ENCODE measurements at regions not wholly inside any gene's neighbourhood (a gene's known extent, or its start where the extent isn't known, plus 50 kb on each side); places are given as distances from the start of the nearest gene placed in this dataset.

DNA sequence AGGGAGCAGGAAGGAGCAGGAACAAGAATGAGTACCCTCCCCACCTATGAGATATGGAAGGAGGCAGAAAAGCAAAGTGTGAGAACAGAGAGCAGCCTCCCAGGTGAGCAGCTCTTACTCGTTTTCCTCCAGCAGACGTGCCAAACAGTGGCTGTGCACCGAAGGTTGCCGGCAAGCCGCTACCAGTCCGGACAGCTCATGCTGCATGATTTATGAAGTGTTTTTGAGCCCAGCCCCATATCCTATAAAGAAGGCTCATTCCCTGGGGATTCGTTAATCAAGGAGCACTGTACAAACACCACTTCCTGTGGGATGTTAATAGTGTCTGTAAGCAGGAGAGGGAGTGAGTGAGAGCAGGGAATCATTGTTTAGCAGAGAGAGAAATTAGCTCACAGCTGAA lies 118.3 kb upstream of the FOXB1 start:
- DNase-seq = no peak
- CTCF ChIA-PET = interaction anchor here (0.8 to 1.9 kb wide), 3 partner anchors 32 to 166 kb away, joined by 3 to 4 read pairs (median 4); no protein-coding TSS in a partner anchor
- Mint-ChIP-seq H3K4me3 (no peak overlapping the region), H3K4me1 (no peaks in the 10 kb centered on the region), H3K9me3 (ENCODE audit: low read depth) (peaks cover 4% of the 10 kb centered on the region), H3K36me3 (no peaks in the 10 kb centered on the region), H3K27me3 (peaks cover 22% of the 10 kb centered on the region), H3K27ac (no peak overlapping the region)
- ATAC-seq = no peak

DNA sequence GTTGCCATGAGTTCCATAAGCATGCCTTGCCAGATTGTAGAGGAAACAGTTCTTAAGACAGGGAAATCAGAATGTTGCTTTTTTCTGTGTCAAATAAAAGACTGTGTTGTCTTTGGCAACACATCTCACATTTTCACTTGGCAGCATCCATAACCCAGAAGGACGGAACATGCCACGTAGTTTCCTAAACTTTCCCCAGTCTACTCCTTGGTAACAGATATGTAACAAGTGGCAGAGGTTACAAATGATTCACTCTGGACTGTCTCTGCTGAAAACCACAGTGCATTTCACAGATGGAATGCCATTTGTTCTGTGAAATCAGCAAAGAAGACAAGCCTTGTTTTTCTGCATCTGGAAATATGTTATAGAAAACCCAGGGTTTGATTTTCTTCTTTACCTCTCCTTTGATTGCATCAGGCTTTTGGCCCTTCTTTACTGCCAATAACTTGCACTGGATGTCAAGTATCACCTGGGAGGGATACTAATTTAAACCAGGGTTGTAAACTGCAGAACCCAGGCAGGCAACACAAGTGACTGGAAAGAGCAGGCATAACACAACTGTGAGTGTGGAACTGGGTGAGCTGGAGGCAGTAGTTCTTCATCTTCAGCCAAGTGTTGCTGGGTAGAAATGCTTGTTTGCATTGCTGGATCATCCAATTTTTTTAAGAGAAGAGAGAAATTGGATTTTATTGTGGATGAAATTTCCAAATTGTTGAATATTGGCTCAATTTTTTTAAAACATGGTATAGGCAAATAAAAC lies 124.4 kb upstream of the FOXB1 start:
- Mint-ChIP-seq H3K27me3 (peaks cover 18% of the 10 kb centered on the region), H3K27ac (no peak overlapping the region)
- CTCF ChIA-PET = no interaction called here

DNA sequence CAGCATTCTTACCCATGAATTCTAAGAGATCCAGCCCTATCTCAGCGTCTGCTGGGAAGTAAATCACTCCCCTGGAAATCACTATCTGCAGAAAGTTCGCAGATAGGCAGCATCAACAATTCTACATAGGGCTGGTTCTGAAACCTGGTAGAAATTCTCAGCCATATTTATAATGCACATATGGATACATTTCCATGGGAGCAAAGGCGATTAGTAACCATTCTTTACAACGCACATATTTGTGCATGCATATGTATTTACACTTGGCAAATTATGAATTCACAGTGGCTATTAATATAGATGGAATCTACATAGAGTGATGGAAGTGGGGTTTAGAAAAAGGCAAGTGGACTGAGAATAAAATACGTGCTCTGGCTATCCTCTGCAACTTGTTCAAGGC lies 128.0 kb upstream of the FOXB1 start:
- Mint-ChIP-seq H3K36me3 (no peaks in the 10 kb centered on the region), H3K9me3 (ENCODE audit: low read depth) (no peaks in the 10 kb centered on the region), H3K27me3 (peaks cover 32% of the 10 kb centered on the region), H3K4me3 (no peak overlapping the region), H3K27ac (no peak overlapping the region), H3K4me1 (no peaks in the 10 kb centered on the region)
- DNase-seq = no peak
- no peak for ATAC-seq
- CTCF ChIA-PET = no interaction called here

More for the DNA sequence above, 124.4 kb upstream of the FOXB1 start:
- DNase-seq = no peak
- no peaks in the 10 kb centered on the region for H3K9me3 Mint-ChIP-seq (ENCODE audit: low read depth)
- no peaks in the 10 kb centered on the region for H3K4me1 Mint-ChIP-seq
- no peak overlapping the region for H3K4me3 Mint-ChIP-seq
- no peak for ATAC-seq
- H3K36me3 Mint-ChIP-seq = no peaks in the 10 kb centered on the region

DNA sequence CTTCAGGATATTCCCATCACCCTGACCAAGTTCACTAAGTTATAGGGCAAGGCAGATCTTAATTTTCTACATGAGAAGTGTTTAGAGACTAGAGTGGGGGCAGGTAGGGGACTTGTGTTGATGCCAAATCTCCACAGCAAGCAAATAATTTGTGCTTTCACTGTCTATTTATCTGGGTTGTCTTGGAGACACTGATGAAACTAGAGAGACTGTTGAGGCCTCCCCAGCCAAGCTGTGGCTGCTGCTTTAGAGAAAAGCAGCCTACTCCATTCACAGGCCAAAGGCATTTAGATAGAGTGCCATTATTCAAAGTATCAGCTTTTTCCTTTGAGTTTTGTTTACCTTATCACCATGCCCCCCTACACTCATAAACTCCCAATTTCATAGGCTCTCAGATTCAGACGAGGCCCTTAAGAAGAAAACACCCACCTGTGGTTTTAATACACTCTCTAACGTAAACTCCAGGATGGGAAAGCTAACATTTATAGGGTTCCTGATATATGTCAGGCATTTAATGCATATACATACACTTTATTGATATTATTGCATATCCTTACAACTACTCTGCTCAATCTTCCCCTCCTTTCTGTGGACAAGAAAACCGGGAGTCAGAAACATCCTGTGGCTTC lies 130.4 kb upstream of the FOXB1 start:
- CTCF ChIA-PET = no interaction called here
- DNase-seq = no peak
- Mint-ChIP-seq H3K36me3 (no peaks in the 10 kb centered on the region), H3K9me3 (ENCODE audit: low read depth) (no peaks in the 10 kb centered on the region), H3K27me3 (peaks cover 34% of the 10 kb centered on the region), H3K4me3 (no peak overlapping the region), H3K27ac (no peak overlapping the region), H3K4me1 (no peaks in the 10 kb centered on the region)
- ATAC-seq = no peak

DNA sequence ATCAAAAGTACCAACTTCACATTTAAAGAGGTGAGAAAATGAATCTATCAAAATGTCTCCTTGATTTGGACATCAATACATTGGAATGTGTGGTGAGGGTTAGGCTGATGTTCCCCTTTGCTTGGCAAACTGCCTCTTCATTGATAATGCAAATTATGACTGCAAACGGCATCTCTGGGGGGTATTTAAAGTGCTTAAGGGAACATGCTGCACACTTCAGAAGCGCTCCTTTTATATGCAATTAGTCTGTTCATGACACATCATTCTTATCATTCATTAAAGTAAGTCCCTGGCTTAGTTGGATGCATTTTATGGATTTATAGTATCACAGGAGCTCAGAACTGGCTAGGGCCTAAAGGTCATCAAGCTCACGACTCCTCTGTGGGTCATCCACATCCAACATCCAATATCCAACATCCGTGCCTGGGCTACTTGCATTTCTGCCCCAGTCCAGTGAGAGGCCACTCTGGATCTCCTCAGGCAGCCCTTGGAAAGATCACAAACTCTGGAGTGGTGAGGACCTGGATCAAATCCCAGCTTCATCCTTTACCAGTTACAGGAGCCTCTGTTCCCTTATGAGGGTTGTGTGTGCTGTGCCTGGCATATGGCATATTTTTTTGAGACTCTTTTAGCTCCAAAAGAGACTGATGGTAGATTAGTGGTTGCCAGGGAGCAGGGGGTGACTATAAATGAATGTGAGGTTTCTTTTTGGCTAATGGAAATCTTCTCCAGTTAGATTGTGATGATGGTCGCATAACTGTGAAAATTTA lies 136.8 kb upstream of the FOXB1 start:
- DNase-seq (no peak), ATAC-seq (no peak)
- Mint-ChIP-seq H3K4me3 (no peak overlapping the region), H3K9me3 (ENCODE audit: low read depth) (no peaks in the 10 kb centered on the region), H3K27ac (no peak overlapping the region), H3K27me3 (peaks cover 36% of the 10 kb centered on the region), H3K4me1 (no peaks in the 10 kb centered on the region), H3K36me3 (no peaks in the 10 kb centered on the region)
- CTCF ChIA-PET = interaction anchor here (1.5 kb wide), 1 partner anchor 143 kb away, joined by 4 read pairs; no protein-coding TSS in a partner anchor

DNA sequence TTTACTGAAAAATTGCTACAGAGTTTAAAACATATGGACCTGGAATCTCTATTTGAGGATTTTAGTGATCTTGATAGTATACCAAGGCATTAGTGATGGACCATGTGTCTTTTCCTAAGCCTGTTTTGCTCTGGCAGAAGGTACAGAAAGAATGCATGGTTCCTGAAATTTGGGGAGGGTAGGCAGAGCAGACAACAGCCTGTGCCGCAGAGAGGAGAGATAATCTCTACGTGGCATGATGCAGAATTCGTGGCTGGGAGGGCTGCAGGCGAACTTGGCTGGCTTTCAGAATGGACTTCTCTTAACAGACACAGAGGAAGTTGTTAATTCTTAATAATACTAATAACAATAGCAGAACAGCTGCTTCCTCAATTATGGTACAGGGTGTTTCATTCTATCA lies 137.5 kb upstream of the FOXB1 start:
- H3K9me3 Mint-ChIP-seq (ENCODE audit: low read depth) = no peaks in the 10 kb centered on the region
- DNase-seq (no peak), ATAC-seq (no peak)
- H3K27ac Mint-ChIP-seq = no peak overlapping the region
- H3K27me3 Mint-ChIP-seq = peaks cover 31% of the 10 kb centered on the region
- CTCF ChIA-PET = no interaction called here
- no peaks in the 10 kb centered on the region for H3K4me1 Mint-ChIP-seq
- H3K36me3 Mint-ChIP-seq = no peaks in the 10 kb centered on the region
- no peak overlapping the region for H3K4me3 Mint-ChIP-seq

DNA sequence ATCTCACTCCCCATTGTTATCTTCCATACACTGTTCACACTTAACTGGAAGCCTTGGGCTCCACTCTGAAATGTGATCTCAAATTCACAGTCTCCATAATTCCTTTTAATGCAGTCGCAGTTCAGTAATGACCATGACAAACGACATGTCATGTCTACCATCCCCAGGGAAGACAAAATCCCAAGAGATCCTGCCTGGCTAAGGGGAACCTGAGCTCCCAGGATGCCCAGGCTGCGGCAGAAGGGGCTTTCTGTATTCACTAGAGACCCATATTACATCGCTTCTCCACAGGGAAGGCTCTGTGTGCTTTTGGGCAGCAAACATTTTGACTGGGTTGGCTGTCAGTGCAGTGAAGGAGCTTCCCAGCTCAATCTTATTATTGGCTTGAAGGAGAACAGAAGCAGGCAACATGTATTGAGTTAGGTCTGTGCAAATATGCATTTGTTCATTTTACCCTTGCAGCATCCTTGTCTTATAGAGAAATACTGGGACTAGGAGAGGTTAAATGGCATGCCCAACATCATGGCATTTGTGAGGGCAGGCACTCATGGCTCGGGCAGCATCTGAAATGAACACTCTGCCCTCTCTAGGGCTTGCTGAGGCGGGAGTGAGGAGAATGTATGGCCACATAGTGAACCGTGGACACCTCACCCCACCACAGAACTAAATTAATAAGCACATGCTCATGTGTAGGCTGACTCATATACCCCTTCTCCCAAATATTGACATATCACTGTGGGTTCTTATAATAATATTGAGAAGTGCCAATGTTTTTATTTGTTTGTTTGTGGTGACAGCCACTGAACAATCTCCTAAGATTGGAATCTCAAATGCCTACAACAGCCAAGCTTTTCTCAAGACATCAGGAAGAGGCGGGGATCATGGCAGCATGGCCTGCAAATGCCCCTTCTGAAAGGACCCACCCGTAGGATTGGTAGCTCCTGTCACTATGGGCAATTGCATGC lies 141.6 kb upstream of the FOXB1 start:
- CTCF ChIA-PET = interaction anchor here (0.7 kb wide), 1 partner anchor 40 kb away, joined by 3 read pairs; no protein-coding TSS in a partner anchor
- Mint-ChIP-seq H3K4me1 (no peaks in the 10 kb centered on the region), H3K9me3 (ENCODE audit: low read depth) (no peaks in the 10 kb centered on the region), H3K36me3 (no peaks in the 10 kb centered on the region), H3K27me3 (peaks cover 36% of the 10 kb centered on the region), H3K4me3 (no peak overlapping the region), H3K27ac (no peak overlapping the region)
- no peak for DNase-seq
- no peak for ATAC-seq

DNA sequence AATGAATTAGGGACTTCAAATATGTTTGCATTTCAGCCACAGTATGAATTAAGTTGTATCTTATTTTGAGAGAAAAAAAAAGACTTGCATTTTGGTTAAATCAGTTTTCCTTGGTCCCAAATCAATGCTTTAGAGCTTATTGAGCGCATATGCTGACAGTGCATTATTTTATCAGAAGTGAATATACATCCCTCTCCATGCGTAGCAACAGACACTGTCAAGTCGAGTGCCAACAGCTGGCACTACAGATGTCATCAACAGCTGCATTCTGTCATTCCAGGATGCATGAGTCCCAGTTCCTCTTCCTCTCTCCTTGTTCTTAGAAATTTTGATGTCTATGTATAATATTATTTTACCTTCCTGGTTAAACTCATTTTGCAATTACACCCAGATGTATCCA lies 156.1 kb upstream of the FOXB1 start:
- Mint-ChIP-seq H3K27ac (no peak overlapping the region), H3K36me3 (no peaks in the 10 kb centered on the region), H3K4me1 (no peaks in the 10 kb centered on the region), H3K4me3 (no peak overlapping the region), H3K9me3 (ENCODE audit: low read depth) (no peaks in the 10 kb centered on the region), H3K27me3 (peaks cover 19% of the 10 kb centered on the region)
- no peak for DNase-seq
- no peak for ATAC-seq
- CTCF ChIA-PET = interaction anchor here (1.0 kb wide), 1 partner anchor 478 kb away, joined by 3 read pairs; no protein-coding TSS in a partner anchor

DNA sequence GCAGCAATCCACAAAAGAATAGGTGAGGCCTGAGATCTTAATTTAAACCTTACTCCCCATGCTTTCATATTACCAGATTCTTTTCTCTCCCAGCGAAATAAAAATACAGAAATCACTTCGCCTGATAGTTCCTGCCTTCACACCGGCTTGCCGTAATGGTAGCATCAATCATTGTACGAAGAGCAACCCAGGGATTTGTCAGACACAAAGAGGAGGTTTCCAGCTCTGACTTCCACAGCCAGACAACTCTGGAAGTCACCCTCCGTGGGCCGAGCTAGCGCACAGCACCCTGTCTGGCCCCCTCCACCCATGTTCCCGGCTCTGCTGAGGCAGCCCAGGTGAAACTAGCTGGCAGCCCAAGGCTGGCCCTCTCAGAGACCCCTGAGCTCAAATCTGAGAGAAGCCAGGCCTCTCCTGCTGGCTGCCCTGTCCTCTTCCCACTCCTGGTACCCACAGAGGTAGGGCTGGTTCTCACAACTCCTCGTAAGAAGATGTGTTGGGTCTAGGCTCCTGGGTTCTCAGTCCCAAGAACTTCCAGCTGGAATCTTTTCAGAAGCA lies 156.9 kb upstream of the BNIP2 start:
- peaks cover 23% of the 10 kb centered on the region for H3K27me3 Mint-ChIP-seq
- no peaks in the 10 kb centered on the region for H3K36me3 Mint-ChIP-seq
- peaks cover 4% of the 10 kb centered on the region for H3K9me3 Mint-ChIP-seq (ENCODE audit: low read depth)
- H3K27ac Mint-ChIP-seq = no peak overlapping the region
- ATAC-seq = no peak
- H3K4me3 Mint-ChIP-seq = no peak overlapping the region
- H3K4me1 Mint-ChIP-seq = no peaks in the 10 kb centered on the region
- no peak for DNase-seq
- CTCF ChIA-PET = no interaction called here

DNA sequence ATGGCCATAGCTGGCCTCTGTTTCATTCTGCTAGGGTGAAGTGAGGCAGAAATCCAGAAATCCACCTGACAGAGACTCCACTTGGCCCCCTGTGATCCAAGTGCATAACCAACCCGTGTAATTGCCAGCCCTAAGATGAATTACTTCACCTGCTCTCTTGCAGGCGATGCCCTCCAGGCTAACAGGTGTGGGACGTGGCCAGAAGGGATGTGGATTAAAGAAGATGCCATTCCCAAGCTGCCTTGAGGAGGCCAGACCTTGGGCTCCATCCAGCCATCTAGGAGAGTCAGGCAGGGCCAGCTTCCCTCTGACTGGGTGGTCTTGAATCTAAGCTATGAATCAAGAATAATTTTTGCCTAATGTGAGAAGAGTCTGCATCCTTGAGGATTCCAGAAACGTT lies 154.5 kb upstream of the BNIP2 start:
- Mint-ChIP-seq H3K36me3 (no peaks in the 10 kb centered on the region), H3K4me1 (peaks cover 9% of the 10 kb centered on the region), H3K27me3 (peaks cover 22% of the 10 kb centered on the region), H3K9me3 (ENCODE audit: low read depth) (peaks cover 4% of the 10 kb centered on the region), H3K27ac (no peak overlapping the region), H3K4me3 (no peak overlapping the region)
- DNase-seq (no peak), ATAC-seq (no peak)
- CTCF ChIA-PET = interaction anchor here (0.6 to 1.3 kb wide), 2 partner anchors 10 to 222 kb away, joined by 3 read pairs; no protein-coding TSS in a partner anchor

DNA sequence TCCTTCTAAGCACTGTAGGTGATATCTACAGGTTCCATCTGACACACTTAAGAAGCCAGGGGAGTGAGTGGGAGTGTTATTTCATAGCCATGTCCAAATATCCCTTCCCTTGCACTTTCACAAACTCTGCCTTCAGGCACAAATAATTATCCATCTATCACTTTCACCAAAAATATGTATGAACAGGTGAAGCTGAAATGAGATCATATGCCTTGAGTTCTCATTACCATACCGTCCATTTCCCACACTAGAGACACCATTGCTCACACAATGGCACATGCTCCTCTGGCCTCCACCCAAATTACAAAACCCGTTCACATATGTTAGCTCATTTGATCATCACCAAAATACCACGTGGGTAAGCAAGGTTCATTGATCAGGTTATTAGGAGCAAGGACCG lies 151.9 kb upstream of the BNIP2 start:
- CTCF ChIA-PET = interaction anchor here (1.7 kb wide), 1 partner anchor 116 kb away, joined by 3 read pairs; no protein-coding TSS in a partner anchor
- Mint-ChIP-seq H3K36me3 (no peaks in the 10 kb centered on the region), H3K4me1 (peaks cover 27% of the 10 kb centered on the region), H3K27ac (no peak overlapping the region), H3K4me3 (no peak overlapping the region), H3K9me3 (ENCODE audit: low read depth) (peaks cover 4% of the 10 kb centered on the region), H3K27me3 (peaks cover 25% of the 10 kb centered on the region)
- DNase-seq (no peak), ATAC-seq (no peak)

DNA sequence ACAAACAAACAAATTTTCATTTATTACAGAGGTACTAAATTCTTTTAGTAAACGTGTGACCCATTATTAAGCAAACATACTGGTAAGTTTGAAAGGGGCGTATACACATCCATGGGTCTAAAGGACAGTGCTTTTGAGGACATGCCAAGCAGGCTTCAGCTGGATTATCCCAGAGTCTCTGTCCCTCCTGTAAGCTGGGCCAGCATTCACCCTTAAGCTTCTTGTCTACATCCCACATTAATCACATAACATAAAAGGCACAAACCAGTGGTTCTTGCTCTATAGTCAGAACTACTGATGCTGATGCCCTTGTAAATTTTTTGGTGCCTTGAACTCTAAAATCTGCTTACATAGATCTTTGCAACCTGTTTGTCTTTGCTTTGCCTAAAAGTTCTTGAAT lies 150.8 kb upstream of the BNIP2 start:
- H3K4me3 Mint-ChIP-seq = no peak overlapping the region
- H3K27ac Mint-ChIP-seq = no peak overlapping the region
- H3K9me3 Mint-ChIP-seq (ENCODE audit: low read depth) = peaks cover 4% of the 10 kb centered on the region
- DNase-seq (no peak), ATAC-seq (no peak)
- CTCF ChIA-PET = interaction anchor here (1.7 kb wide), 1 partner anchor 115 kb away, joined by 3 read pairs; no protein-coding TSS in a partner anchor
- peaks cover 17% of the 10 kb centered on the region for H3K27me3 Mint-ChIP-seq
- H3K36me3 Mint-ChIP-seq = no peaks in the 10 kb centered on the region
- peaks cover 34% of the 10 kb centered on the region for H3K4me1 Mint-ChIP-seq

All from activated CD8-positive, alpha-beta memory T cell treated with anti-CD3 and anti-CD28 coated beads, Interleukin-2, amount 10 ng/mL, durations not matched to agents 7 days and 5 days (primary cell).